Left ventricle myocardium inferior (tissue), 1 donor: ENCODE measurements at regions not wholly inside any gene's neighbourhood (a gene's known extent, or its start where the extent isn't known, plus 50 kb on each side); places are given as distances from the start of the nearest gene placed in this dataset.
"Not testable (repeated sequence)": the region's sequence is repeated elsewhere in the genome, so short reads cannot be mapped to it uniquely, and the experiment has no call there.

Source experiments
- DNase-seq: peaks from one replicate; pipeline ENCODE4 v3.0.0-alpha.2; 2020
- H3K27ac ChIP-seq: fragments of 200-600 bp; replicated peaks from 2 replicates; pipeline ENCODE4 v1.8.0; 2021
- H3K27me3 ChIP-seq: fragments of 200-600 bp; 2 replicates; pipeline ENCODE4 v1.8.0; 2021; ENCODE audit warnings: low read depth
- H3K36me3 ChIP-seq: fragments of 200-600 bp; 2 replicates; pipeline ENCODE4 v1.8.0; 2021
- H3K4me1 ChIP-seq: fragments of 200-600 bp; 2 replicates; pipeline ENCODE4 v1.8.0; 2021
- H3K4me3 ChIP-seq: fragments of 200-600 bp; 2 replicates; pipeline ENCODE4 v1.8.0; 2021; ENCODE audit warnings: mild to moderate bottlenecking, moderate library complexity
- H3K9me3 ChIP-seq: fragments of 200-600 bp; replicated peaks from 2 replicates; pipeline ENCODE4 v1.8.0; 2021
- CTCF ChIP-seq: fragments of 200-600 bp; IDR thresholded peaks from 2 replicates; pipeline ENCODE4 v1.8.0; 2021; ENCODE audit warnings: antibody characterized with exemption, mild to moderate bottlenecking, borderline replicate concordance
- intact Hi-C: fragments of 100-400 bp; cut with micrococcal nuclease; formaldehyde crosslinking; loops from one replicate; pipeline ENCODE4 v1.11.0; 2022
- donor health status: DM: no; HTN: yes; CAD: no; lungs with severe emphysema.

GRCh38 chr10:37067576-37067975 lies 57.8 kb upstream of the ANKRD30A start:
- no peak for TF ChIP-seq CTCF
- Histone ChIP-seq H3K4me3 (no peak overlapping the region), H3K27ac (no peak overlapping the region), H3K9me3 (peaks cover 20% of the 10 kb centered on the region), H3K4me1 (no peaks in the 10 kb centered on the region), H3K36me3 (no peaks in the 10 kb centered on the region), H3K27me3 (no peaks in the 10 kb centered on the region)
- no peak for DNase-seq
- intact Hi-C loops = no loop called here

GRCh38 chr10:37062296-37062695 lies 63.1 kb upstream of the ANKRD30A start:
- H3K36me3 ChIP-seq, H3K27ac ChIP-seq, H3K9me3 ChIP-seq, H3K27me3 ChIP-seq, H3K4me1 ChIP-seq, DNase-seq, H3K4me3 ChIP-seq, intact Hi-C loops: not testable (repeated sequence)

- Histone ChIP-seq H3K4me1 (no peaks in the 10 kb centered on the region), H3K27ac (no peak overlapping the region), H3K9me3 (no peaks in the 10 kb centered on the region), H3K36me3 (no peaks in the 10 kb centered on the region), H3K4me3 (no peak overlapping the region), H3K27me3 (no peaks in the 10 kb centered on the region)
- no peak for DNase-seq
- intact Hi-C loops = no loop called here
- TF ChIP-seq CTCF = no peak
Observed at GRCh38 chr10:37057261-37057660, 68.1 kb upstream of the ANKRD30A start.

- no peaks in the 10 kb centered on the region for H3K36me3 ChIP-seq
- peaks cover 22% of the 10 kb centered on the region for H3K9me3 ChIP-seq
- intact Hi-C loops = no loop called here
Observed at GRCh38 chr10:37053476-37053875, 71.9 kb upstream of the ANKRD30A start.

DNA sequence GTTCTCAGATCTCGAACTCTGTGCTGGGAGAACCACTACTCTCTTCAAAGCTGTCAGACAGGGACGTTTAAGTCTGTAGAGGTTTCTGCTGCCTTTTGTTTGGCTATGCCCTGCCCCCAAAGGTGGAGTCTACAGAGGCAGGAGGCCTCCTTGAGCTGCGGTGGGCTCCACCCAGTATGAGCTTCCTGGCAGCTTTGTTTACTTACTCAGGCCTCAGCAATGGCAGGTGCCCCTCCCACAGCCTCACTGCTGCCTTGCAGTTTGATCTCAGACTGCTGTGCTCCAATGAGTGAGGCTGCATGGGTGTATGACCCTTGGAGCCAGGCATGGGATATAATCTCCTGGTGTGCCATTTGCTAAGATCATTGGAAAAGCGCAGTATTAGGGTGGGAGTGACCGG lies 75.4 kb upstream of the ANKRD30A start:
- H3K4me3 ChIP-seq, intact Hi-C loops, H3K36me3 ChIP-seq, DNase-seq, H3K4me1 ChIP-seq, H3K27ac ChIP-seq, H3K27me3 ChIP-seq: not testable (repeated sequence)
- H3K9me3 ChIP-seq = peaks cover 41% of the 10 kb centered on the region

More at GRCh38 chr10:37053476-37053875, 71.9 kb upstream of the ANKRD30A start:
- no peaks in the 10 kb centered on the region for H3K4me1 ChIP-seq
- TF ChIP-seq CTCF = no peak
- no peak overlapping the region for H3K27ac ChIP-seq
- no peak for DNase-seq
- H3K27me3 ChIP-seq = no peaks in the 10 kb centered on the region
- no peak overlapping the region for H3K4me3 ChIP-seq

DNA sequence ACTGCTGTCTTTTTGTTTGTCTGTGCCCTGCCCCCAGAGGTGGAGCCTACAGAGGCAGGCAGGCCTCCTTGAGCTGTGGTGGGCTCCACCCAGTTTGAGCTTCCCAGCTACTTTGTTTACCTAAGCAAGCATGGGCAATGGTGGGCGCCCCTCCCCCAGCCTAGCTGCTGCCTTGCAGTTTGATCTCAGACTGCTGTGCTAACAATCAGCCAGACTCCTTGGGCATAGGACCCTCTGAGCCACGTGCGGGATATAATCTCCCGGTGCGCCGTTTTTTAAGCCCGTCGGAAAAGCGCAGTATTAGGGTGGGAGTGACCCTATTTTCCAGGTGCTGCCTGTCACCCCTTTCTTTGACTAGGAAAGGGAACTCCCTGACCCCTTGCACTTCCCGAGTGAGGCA lies 81.1 kb upstream of the ANKRD30A start:
- intact Hi-C loops, H3K27ac ChIP-seq, H3K4me1 ChIP-seq, H3K27me3 ChIP-seq, DNase-seq, H3K36me3 ChIP-seq, H3K4me3 ChIP-seq: not testable (repeated sequence)
- H3K9me3 ChIP-seq = peaks cover 33% of the 10 kb centered on the region

- Histone ChIP-seq H3K27ac (no peak overlapping the region), H3K4me1 (no peaks in the 10 kb centered on the region), H3K36me3 (no peaks in the 10 kb centered on the region), H3K4me3 (no peak overlapping the region), H3K27me3 (no peaks in the 10 kb centered on the region), H3K9me3 (peaks cover 6% of the 10 kb centered on the region)
- DNase-seq = no peak
- no peak for TF ChIP-seq CTCF
- intact Hi-C loops = no loop called here
Observed at GRCh38 chr10:37035853-37036252, 89.5 kb upstream of the ANKRD30A start.
